ENCODE measurements at regions not wholly inside any gene's neighbourhood (a gene's known extent, or its start where the extent isn't known, plus 50 kb on each side); places are given as distances from the start of the nearest gene placed in this dataset.

- H3K4me3 ChIP-seq (ENCODE audit: low read depth in 1 of 2, low read length in 2 of 2): no peak overlapping the region
- H2AFZ ChIP-seq (ENCODE audit: low read depth, low read length): no peak overlapping the region
- H3K36me3 ChIP-seq (ENCODE audit: insufficient read depth, low read length): no peaks in the 10 kb centered on the region
- no peaks in the 10 kb centered on the region for H3K9me3 ChIP-seq (ENCODE audit: insufficient read depth, low read length, severe bottlenecking)
- H3K4me1 ChIP-seq (ENCODE audit: insufficient read depth, low read length): no peaks in the 10 kb centered on the region
- TF ChIP-seq, protein P1, sequence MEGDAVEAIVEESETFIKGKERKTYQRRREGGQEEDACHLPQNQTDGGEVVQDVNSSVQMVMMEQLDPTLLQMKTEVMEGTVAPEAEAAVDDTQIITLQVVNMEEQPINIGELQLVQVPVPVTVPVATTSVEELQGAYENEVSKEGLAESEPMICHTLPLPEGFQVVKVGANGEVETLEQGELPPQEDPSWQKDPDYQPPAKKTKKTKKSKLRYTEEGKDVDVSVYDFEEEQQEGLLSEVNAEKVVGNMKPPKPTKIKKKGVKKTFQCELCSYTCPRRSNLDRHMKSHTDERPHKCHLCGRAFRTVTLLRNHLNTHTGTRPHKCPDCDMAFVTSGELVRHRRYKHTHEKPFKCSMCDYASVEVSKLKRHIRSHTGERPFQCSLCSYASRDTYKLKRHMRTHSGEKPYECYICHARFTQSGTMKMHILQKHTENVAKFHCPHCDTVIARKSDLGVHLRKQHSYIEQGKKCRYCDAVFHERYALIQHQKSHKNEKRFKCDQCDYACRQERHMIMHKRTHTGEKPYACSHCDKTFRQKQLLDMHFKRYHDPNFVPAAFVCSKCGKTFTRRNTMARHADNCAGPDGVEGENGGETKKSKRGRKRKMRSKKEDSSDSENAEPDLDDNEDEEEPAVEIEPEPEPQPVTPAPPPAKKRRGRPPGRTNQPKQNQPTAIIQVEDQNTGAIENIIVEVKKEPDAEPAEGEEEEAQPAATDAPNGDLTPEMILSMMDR (IDR thresholded peaks at IDR 0.05; ENCODE audit: borderline replicate concordance, extremely low read depth, low read length, poor library complexity, severe bottlenecking): no peak
- no peak for TF ChIP-seq EZH2 (IDR thresholded peaks at IDR 0.05; ENCODE audit: borderline replicate concordance, low read depth, low read length, severe bottlenecking)
- H3K9ac ChIP-seq (ENCODE audit: low read depth, low read length): no peak overlapping the region
- H3K27ac ChIP-seq (ENCODE audit: low read length): no peak overlapping the region
- DNase-seq (no peak), ATAC-seq (ENCODE audit: insufficient read depth, low read depth) (no peak)
- H3K79me2 ChIP-seq (ENCODE audit: insufficient read depth, low read length): no peaks in the 10 kb centered on the region
- no peak overlapping the region for H3K4me2 ChIP-seq (ENCODE audit: insufficient read depth, low read length)
- H4K20me1 ChIP-seq (ENCODE audit: insufficient read depth, low read length): no peaks in the 10 kb centered on the region
- H3K27me3 ChIP-seq (ENCODE audit: insufficient read depth, low read length, poor library complexity): no peaks in the 10 kb centered on the region
These were observed 111.0 kb upstream of the B3GAT2 start for GRCh38 chr6:71067816-71068215.

DNA sequence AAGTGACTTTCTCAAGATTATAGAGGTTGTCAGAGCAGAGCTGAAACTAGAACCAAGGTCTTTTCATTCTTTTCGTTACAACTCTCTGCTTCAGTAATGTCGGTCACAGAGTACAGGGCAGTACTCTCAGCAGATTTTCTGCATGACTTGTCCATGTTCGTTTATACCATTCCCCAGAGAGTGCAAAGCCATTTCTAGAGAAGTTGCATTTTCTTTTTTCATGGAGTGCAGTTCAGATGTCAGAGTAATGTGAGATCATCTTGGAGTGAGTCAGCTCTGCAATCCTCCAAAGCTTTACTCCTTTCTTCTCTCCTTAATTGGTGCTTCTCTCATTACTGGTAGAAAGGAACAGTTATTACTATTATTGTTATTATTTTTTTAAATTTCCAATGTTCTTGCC, 115.6 kb upstream of the B3GAT2 start:
- no peak overlapping the region for H3K27ac ChIP-seq (ENCODE audit: low read length)
- H3K79me2 ChIP-seq (ENCODE audit: insufficient read depth, low read length): no peaks in the 10 kb centered on the region
- no peak for ATAC-seq (ENCODE audit: insufficient read depth, low read depth)
- H2AFZ ChIP-seq (ENCODE audit: low read depth, low read length): no peak overlapping the region
- no peaks in the 10 kb centered on the region for H4K20me1 ChIP-seq (ENCODE audit: insufficient read depth, low read length)
- H3K9me3 ChIP-seq (ENCODE audit: insufficient read depth, low read length, severe bottlenecking): peaks cover under 1% of the 10 kb centered on the region
- H3K27me3 ChIP-seq (ENCODE audit: insufficient read depth, low read length, poor library complexity): no peaks in the 10 kb centered on the region
- H3K36me3 ChIP-seq (ENCODE audit: insufficient read depth, low read length): no peaks in the 10 kb centered on the region
- no peaks in the 10 kb centered on the region for H3K4me1 ChIP-seq (ENCODE audit: insufficient read depth, low read length)
- TF ChIP-seq, protein P1 (IDR thresholded peaks at IDR 0.05; ENCODE audit: borderline replicate concordance, extremely low read depth, low read length, poor library complexity, severe bottlenecking): no peak
- DNase-seq: no peak
- H3K4me3 ChIP-seq (ENCODE audit: low read depth in 1 of 2, low read length in 2 of 2): no peak overlapping the region
- H3K9ac ChIP-seq (ENCODE audit: low read depth, low read length): no peak overlapping the region
- no peak overlapping the region for H3K4me2 ChIP-seq (ENCODE audit: insufficient read depth, low read length)

DNA sequence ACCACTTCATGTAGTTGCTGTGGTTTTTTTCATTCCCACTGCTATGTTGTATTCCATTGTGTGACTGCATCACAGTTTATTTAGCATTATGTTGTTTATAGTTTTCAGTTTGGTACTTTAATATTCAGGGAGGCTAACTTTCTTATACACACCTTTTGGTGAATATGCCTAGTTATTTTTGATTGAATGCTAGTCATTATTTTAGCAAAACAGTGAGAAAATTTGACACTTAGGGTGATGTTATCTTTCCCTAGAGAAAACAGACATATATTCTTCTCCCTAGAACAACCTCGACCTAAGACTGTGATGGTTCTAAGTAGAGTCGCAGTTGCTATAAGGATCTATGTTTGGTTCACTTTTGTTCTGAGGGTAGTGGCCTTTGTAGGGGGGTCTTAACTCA, 120.8 kb upstream of the B3GAT2 start:
- ATAC-seq (ENCODE audit: insufficient read depth, low read depth): no peak
- DNase-seq: no peak
- TF ChIP-seq, protein P1 (IDR thresholded peaks at IDR 0.05; ENCODE audit: borderline replicate concordance, extremely low read depth, low read length, poor library complexity, severe bottlenecking): no peak
- TF ChIP-seq EZH2 (IDR thresholded peaks at IDR 0.05; ENCODE audit: borderline replicate concordance, low read depth, low read length, severe bottlenecking): no peak
- Histone ChIP-seq H3K4me2 (ENCODE audit: insufficient read depth, low read length) (no peak overlapping the region), H3K36me3 (ENCODE audit: insufficient read depth, low read length) (no peaks in the 10 kb centered on the region), H3K27ac (ENCODE audit: low read length) (no peak overlapping the region), H3K4me1 (ENCODE audit: insufficient read depth, low read length) (no peaks in the 10 kb centered on the region), H2AFZ (ENCODE audit: low read depth, low read length) (no peak overlapping the region), H3K79me2 (ENCODE audit: insufficient read depth, low read length) (no peaks in the 10 kb centered on the region), H3K9ac (ENCODE audit: low read depth, low read length) (no peak overlapping the region), H3K9me3 (ENCODE audit: insufficient read depth, low read length, severe bottlenecking) (peaks cover 4% of the 10 kb centered on the region), H3K27me3 (ENCODE audit: insufficient read depth, low read length, poor library complexity) (no peaks in the 10 kb centered on the region), H4K20me1 (ENCODE audit: insufficient read depth, low read length) (no peaks in the 10 kb centered on the region), H3K4me3 (ENCODE audit: low read depth in 1 of 2, low read length in 2 of 2) (no peak overlapping the region)

DNA sequence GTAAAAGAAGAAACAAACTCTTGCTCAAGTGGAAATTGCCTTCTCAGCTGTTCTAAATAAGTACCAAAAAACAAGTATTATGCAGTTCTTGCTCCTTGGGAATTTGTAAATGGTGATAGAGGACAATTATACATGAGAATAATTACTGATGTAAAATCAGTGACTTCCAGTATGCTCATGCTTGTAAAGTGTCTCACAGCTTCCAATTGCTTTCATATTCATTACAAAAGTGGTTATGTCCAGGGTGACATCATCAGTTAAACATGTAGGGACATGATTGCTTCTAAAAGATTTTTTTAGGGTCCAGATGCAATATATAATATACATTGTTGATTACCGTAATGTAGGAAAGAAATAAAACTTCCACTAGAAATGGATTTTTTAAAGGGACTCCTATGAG, 122.8 kb upstream of the B3GAT2 start:
- Histone ChIP-seq H3K9ac (ENCODE audit: low read depth, low read length) (no peak overlapping the region), H3K36me3 (ENCODE audit: insufficient read depth, low read length) (no peaks in the 10 kb centered on the region), H2AFZ (ENCODE audit: low read depth, low read length) (no peak overlapping the region), H3K4me3 (ENCODE audit: low read depth in 1 of 2, low read length in 2 of 2) (no peak overlapping the region), H3K9me3 (ENCODE audit: insufficient read depth, low read length, severe bottlenecking) (peaks cover 4% of the 10 kb centered on the region), H3K27me3 (ENCODE audit: insufficient read depth, low read length, poor library complexity) (no peaks in the 10 kb centered on the region), H4K20me1 (ENCODE audit: insufficient read depth, low read length) (no peaks in the 10 kb centered on the region), H3K79me2 (ENCODE audit: insufficient read depth, low read length) (no peaks in the 10 kb centered on the region), H3K27ac (ENCODE audit: low read length) (no peak overlapping the region), H3K4me1 (ENCODE audit: insufficient read depth, low read length) (no peaks in the 10 kb centered on the region), H3K4me2 (ENCODE audit: insufficient read depth, low read length) (no peak overlapping the region)
- no peak for DNase-seq
- ATAC-seq (ENCODE audit: insufficient read depth, low read depth): no peak
- TF ChIP-seq EZH2 (IDR thresholded peaks at IDR 0.05; ENCODE audit: borderline replicate concordance, low read depth, low read length, severe bottlenecking): no peak
- TF ChIP-seq, protein P1 (IDR thresholded peaks at IDR 0.05; ENCODE audit: borderline replicate concordance, extremely low read depth, low read length, poor library complexity, severe bottlenecking): no peak

Measured in DND-41 (cell line).